ENCODE measurements at regions not wholly inside any gene's neighbourhood (a gene's known extent, or its start where the extent isn't known, plus 50 kb on each side); places are given as distances from the start of the nearest gene placed in this dataset.
A peak's percentile ranks its signal among the peaks of the same experiment; 100 is the strongest.
"Not testable (repeated sequence)": the region's sequence is repeated elsewhere in the genome, so short reads cannot be mapped to it uniquely, and the experiment has no call there.

DNA sequence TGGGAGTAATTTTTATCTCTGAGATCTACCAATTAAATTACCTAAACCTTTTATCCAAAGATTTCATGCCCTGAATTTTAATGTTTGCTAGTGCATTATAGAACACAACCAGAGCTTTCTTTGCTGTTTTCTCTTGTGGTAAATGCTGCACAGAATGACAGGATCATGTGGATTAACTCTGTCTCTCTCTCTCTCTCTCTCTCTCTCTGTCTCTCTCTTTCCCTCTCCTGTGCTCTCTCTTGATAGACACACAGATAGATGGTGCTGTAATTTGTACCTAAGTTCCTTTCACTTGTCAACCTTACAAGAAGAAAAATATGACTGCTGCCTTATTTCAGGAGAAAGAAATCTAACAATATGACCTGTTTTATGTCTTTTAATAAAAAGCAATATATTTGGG lies 211.2 kb upstream of the WDFY3 start:
- DNase-seq = no peak
- Histone ChIP-seq H3K4me3 (no peak overlapping the region), H3K9me3 (no peaks in the 10 kb centered on the region), H3K36me3 (no peaks in the 10 kb centered on the region), H3K27me3 (no peaks in the 10 kb centered on the region)

GRCh38 chr4:85180533-85180932 lies 214.0 kb upstream of the WDFY3 start:
- H3K4me3 ChIP-seq = no peak overlapping the region
- H3K9me3 ChIP-seq = no peaks in the 10 kb centered on the region
- no peaks in the 10 kb centered on the region for H3K27me3 ChIP-seq
- H3K36me3 ChIP-seq = no peaks in the 10 kb centered on the region
- DNase-seq = no peak

- Histone ChIP-seq H3K36me3 (no peaks in the 10 kb centered on the region), H3K9me3 (no peaks in the 10 kb centered on the region), H3K27me3 (no peaks in the 10 kb centered on the region), H3K4me3 (no peak overlapping the region)
- no peak for DNase-seq
These were observed 220.6 kb upstream of the WDFY3 start for GRCh38 chr4:85187106-85187505.

DNA sequence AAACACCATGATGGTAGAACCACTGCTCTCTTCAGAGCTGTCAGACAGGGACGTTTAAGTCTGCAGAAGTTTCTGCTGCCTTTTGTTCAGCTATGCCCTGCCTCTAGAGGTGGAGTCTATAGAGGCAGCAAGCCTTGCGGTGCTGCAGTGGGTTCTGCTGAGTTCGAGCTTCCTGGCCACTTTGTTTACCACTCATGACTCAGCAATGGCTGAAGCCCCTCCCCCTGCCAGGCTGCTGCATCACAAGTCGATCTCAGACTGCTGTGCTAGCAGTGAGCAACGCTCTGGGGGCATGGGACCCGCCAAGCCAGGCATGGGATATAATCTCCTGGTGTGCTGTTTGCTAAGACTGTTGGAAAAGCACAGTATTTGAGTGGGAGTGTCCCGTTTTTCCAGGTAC lies 229.5 kb upstream of the WDFY3 start:
- not testable (repeated sequence) for H3K27me3 ChIP-seq, H3K9me3 ChIP-seq, DNase-seq, H3K4me3 ChIP-seq, H3K36me3 ChIP-seq

- Histone ChIP-seq H3K9me3 (no peaks in the 10 kb centered on the region; the same call in 1 of the 2 replicates), H3K36me3 (no peaks in the 10 kb centered on the region), H3K4me3 (no peak overlapping the region), H3K27me3 (no peaks in the 10 kb centered on the region)
- no peak for DNase-seq
These were observed 233.6 kb upstream of the WDFY3 start for GRCh38 chr4:85200106-85200505.

DNA sequence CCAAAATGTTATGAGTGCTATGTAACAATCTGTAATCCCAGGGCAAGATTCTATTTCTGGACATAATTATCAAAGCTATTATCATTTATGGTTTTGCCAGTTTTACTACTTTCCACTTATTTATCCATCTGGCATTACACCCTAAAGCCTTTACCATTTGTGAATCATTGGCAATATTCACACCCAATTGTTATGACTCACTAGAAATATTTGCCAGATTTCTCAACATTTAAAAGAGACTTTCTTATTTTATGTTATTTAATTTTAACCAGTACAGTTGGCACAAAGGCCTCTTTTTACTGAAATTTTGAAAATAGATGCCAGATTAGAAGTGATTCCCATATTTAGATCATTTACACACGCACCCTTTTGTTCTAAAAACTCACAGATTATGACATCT lies 242.7 kb upstream of the WDFY3 start:
- DNase-seq = no peak

DNA sequence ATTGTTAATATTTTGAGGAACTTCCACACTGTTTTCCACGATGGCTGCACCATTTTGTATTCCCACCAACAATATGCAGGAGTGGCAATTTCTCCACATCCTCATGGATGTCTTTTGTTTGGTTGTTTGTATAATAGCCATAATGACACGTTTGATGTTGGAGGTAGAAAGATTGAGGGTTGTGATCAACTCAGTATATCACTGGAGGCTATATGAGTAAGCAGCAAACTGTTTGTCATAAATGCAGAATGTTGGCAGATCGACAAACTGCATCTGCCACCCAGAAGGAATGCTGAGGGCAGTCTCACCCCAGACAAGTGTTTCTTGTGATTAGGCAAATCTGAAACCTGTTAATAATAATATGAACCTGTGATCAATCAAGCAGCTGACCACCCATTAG lies 243.9 kb upstream of the WDFY3 start:
- DNase-seq = peak; percentile 55
- Histone ChIP-seq H3K9me3 (no peaks in the 10 kb centered on the region), H3K4me3 (no peak overlapping the region), H3K27me3 (no peaks in the 10 kb centered on the region), H3K36me3 (no peaks in the 10 kb centered on the region)

More for the DNA sequence above, 242.7 kb upstream of the WDFY3 start:
- Histone ChIP-seq H3K9me3 (no peaks in the 10 kb centered on the region; the same call in 1 of the 2 replicates), H3K4me3 (no peak overlapping the region), H3K27me3 (no peaks in the 10 kb centered on the region), H3K36me3 (no peaks in the 10 kb centered on the region)

DNA sequence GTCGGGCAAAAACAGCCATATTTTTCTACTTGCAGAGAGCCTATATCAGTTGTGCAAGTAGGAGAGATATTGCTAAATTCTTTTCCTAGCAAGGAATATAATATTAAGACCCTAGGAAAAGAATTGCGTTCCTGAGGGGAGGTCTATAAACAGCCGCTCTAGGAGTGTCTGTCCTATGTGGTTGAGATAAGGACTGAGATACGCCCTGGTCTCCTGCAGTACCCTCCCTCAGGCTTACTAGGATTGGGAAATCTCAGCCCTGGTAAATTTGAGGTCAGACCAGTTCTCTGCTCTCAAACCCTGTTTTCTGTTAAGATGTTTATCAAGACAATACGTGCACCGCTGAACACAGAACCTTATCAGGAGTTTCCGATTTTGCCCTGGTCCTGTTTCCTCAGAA lies 250.1 kb upstream of the WDFY3 start:
- H3K36me3 ChIP-seq, H3K4me3 ChIP-seq, H3K27me3 ChIP-seq, H3K9me3 ChIP-seq, DNase-seq: not testable (repeated sequence)

DNA sequence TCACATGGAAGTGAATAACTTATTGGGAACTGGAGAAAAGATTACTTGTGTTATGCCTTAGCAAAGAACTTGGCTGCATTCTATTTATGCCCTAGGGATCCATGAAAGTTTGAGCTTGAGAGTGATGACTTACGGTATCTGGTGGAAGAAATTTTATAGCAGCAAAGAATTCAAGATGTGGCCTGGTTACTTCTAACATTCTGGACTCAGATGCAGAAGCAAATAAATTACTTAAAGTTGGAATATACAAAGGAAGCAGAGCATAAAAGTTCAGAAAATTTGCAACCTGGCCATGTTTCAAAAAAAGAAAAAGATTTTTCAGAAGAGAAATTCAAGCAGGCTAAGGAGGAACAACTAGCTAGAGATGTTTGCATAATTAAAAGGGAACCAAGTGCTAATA lies 252.3 kb upstream of the WDFY3 start:
- Histone ChIP-seq H3K36me3 (no peaks in the 10 kb centered on the region), H3K27me3 (no peaks in the 10 kb centered on the region), H3K9me3 (no peaks in the 10 kb centered on the region; the same call in 1 of the 2 replicates), H3K4me3 (no peak overlapping the region)
- DNase-seq = no peak

GRCh38 chr4:85221606-85222005 lies 253.3 kb upstream of the ARHGAP24 start:
- Histone ChIP-seq H3K36me3 (no peaks in the 10 kb centered on the region), H3K4me3 (no peak overlapping the region), H3K27me3 (no peaks in the 10 kb centered on the region), H3K9me3 (no peaks in the 10 kb centered on the region; the same call in 1 of the 2 replicates)
- DNase-seq = no peak

DNA sequence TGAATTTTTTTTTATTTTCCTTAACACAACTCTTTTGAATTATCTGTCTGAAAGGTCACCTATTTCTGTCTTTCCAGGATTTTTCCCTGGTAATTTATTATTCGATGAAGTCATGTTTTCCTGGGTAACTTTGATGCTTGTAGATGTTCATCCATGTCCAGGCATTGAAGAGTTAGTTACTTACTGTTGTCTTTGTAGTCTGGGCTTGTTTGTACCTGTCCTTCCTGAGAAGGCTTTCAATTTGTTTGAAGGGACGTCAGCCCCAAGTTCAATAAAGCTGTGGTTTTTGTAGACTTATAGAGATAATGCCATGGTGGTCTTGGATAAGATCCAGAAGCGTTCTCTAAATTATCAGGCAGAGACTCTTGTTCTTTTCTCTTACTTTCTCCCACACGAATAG lies 252.4 kb upstream of the ARHGAP24 start:
- Histone ChIP-seq H3K36me3 (no peaks in the 10 kb centered on the region), H3K4me3 (no peak overlapping the region), H3K27me3 (no peaks in the 10 kb centered on the region), H3K9me3 (no peaks in the 10 kb centered on the region)
- no peak for DNase-seq

- H3K4me3 ChIP-seq = no peak overlapping the region
- DNase-seq = no peak
- H3K9me3 ChIP-seq = no peaks in the 10 kb centered on the region
- H3K27me3 ChIP-seq = no peaks in the 10 kb centered on the region
- no peaks in the 10 kb centered on the region for H3K36me3 ChIP-seq
These were observed 246.7 kb upstream of the ARHGAP24 start for GRCh38 chr4:85228264-85228663.

DNA sequence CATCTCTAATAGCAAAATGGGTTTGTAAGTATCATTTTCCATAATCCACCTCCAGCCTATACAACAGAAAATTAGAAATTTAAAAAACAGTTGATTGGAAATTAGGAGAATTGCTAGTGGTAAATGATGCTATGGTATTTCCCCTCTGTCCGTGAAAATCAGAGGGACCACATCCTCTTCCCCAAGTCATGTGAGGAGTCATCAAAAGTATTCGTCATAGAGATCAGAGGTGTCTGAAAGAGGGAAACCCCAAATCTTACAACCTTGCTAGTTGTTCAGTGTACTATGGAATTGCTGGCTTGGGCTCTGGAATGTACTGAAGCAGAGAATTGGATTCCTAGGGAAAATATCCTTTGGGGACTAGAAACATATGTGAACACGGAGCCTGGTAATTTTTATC lies 241.4 kb upstream of the ARHGAP24 start:
- no peak for DNase-seq

DNA sequence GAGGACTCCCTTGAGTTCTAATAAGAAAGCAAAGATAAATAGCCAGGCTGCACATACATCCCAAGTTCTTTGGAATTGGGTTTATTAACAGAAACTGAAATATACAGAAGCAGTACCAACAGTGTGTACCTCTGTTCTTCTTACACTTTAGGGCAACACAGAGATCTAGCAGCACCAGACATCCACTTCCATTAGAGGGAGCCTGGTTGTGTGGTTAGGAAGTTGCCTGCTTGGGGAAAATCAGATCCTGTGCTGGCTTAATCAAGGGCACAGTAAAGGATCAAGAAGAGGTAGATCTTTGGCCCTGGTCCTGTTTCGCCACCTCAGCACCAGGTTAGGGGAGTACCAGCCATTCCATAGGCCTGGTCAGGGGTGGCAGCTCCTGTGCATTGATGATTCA lies 231.1 kb upstream of the ARHGAP24 start:
- H3K9me3 ChIP-seq = no peaks in the 10 kb centered on the region
- no peak overlapping the region for H3K4me3 ChIP-seq
- no peak for DNase-seq
- H3K36me3 ChIP-seq = no peaks in the 10 kb centered on the region
- H3K27me3 ChIP-seq = no peaks in the 10 kb centered on the region

More for the DNA sequence above, 241.4 kb upstream of the ARHGAP24 start:
- H3K36me3 ChIP-seq = no peaks in the 10 kb centered on the region
- no peaks in the 10 kb centered on the region for H3K27me3 ChIP-seq
- no peak overlapping the region for H3K4me3 ChIP-seq
- H3K9me3 ChIP-seq = no peaks in the 10 kb centered on the region

GRCh38 chr4:85244638-85245037 lies 230.3 kb upstream of the ARHGAP24 start:
- DNase-seq = no peak
- no peaks in the 10 kb centered on the region for H3K27me3 ChIP-seq
- H3K4me3 ChIP-seq = no peak overlapping the region
- H3K36me3 ChIP-seq = no peaks in the 10 kb centered on the region
- H3K9me3 ChIP-seq = no peaks in the 10 kb centered on the region

- no peaks in the 10 kb centered on the region for H3K9me3 ChIP-seq
- H3K4me3 ChIP-seq = no peak overlapping the region
- no peaks in the 10 kb centered on the region for H3K27me3 ChIP-seq
- no peak for DNase-seq
- H3K36me3 ChIP-seq = no peaks in the 10 kb centered on the region
These were observed 228.9 kb upstream of the ARHGAP24 start for GRCh38 chr4:85246055-85246454.

- Histone ChIP-seq H3K9me3 (no peaks in the 10 kb centered on the region), H3K36me3 (no peaks in the 10 kb centered on the region), H3K27me3 (no peaks in the 10 kb centered on the region), H3K4me3 (no peak overlapping the region)
- no peak for DNase-seq
These were observed 224.1 kb upstream of the ARHGAP24 start for GRCh38 chr4:85250852-85251251.

DNA sequence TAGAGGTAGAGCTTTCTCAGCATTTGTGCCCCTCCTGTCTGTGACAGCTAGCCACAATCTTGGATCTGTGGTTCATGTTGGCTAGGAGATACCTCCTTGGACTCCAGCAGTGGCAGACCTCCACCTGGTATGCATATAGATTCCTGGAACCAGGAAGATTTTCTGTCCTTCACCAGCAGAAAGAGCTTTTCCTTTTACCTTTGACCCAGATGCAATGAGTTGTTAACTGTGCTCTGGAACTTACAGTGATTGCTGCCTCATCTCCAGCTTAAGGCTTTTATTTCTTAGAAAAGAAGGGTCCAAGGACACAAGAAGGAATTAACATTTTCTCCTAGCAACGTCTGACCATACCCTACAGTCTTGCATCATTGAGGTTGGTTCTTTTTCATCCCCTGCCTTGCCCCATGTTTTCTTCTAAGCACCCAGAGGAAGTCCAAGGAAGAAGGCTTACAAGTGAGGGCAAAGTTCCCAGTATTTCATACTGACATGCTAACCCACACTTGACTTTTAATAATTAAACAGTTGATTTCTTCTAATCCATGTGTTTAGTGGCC lies 217.1 kb upstream of the ARHGAP24 start:
- H3K27me3 ChIP-seq = no peaks in the 10 kb centered on the region
- H3K4me3 ChIP-seq = no peak overlapping the region
- DNase-seq = no peak
- no peaks in the 10 kb centered on the region for H3K9me3 ChIP-seq
- H3K36me3 ChIP-seq = no peaks in the 10 kb centered on the region

DNA sequence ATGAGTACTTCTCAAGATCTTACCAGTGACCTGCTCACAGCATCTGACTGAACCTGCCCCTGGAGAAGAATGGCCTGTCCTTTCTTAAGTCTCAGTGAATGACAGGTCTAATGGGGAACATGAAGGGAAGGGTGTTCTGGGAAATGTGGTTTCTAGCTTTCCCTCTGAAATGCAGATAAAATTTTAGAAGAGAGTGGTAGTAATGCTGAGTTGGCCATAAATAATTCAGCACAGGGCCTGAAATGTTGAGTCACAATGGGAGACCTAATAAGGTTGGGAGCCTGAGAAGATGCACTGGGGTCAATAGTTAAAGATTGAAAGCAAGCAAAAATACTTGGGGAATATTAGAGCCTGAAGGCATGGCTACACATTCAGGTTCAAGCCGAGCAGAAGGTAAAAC lies 214.9 kb upstream of the ARHGAP24 start:
- no peaks in the 10 kb centered on the region for H3K27me3 ChIP-seq
- H3K36me3 ChIP-seq = no peaks in the 10 kb centered on the region
- H3K9me3 ChIP-seq = no peaks in the 10 kb centered on the region
- DNase-seq = no peak
- H3K4me3 ChIP-seq = no peak overlapping the region

All from MG63 (cell line).